ENCODE measurements at regions not wholly inside any gene's neighbourhood (a gene's known extent, or its start where the extent isn't known, plus 50 kb on each side); places are given as distances from the start of the nearest gene placed in this dataset.

- DNase-seq (ENCODE audit: low spot score), result no peak
Measured at GRCh38 chr1:17904290-17904689, 149.2 kb downstream of the ACTL8 start.

- DNase-seq (ENCODE audit: low spot score), result no peak
Measured at GRCh38 chr1:17907999-17908398, 152.9 kb downstream of the ACTL8 start.

DNA sequence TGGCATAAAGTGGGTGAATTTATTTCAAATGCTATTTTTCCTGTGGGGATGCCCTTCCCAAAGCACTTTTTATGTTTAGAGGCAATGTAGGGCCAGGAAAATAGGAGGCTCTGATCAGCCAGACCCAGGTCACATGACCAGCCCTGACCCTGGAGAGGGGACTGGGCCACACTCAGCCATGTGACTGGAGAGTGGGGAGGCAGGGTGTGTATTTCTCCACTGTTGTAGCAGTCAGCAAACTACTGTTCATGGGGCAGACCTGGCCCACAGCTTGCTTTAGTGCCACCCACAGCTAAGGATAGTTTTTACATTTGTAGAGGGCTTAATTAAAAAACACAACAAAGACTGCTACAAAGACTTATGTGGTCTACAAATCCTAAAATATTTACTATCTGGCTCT, 153.8 kb downstream of the ACTL8 start:
- DNase-seq (ENCODE audit: low spot score), result no peak

GRCh38 chr1:17909634-17910033, 154.5 kb downstream of the ACTL8 start:
- DNase-seq (ENCODE audit: low spot score), result no peak

DNA sequence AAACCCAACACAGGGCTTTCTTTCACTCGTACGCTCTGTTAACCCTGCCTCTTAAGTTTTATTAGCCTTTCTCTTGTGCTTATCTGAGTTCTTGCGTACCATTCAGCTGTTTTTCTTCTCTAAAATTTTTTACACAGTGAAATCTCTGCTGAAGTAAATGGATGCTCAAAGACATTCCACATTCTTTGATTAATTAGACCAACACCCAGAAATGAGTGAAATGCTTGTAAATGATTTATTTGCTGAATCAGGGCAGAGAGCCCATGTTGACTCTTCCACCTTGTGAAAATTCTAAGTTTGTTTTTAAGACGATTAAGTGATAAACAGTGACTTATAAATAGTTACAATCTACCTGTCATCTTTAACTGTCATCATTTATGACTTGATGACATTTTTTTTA, 156.7 kb downstream of the ACTL8 start:
- no peak for DNase-seq (ENCODE audit: low spot score)

DNA sequence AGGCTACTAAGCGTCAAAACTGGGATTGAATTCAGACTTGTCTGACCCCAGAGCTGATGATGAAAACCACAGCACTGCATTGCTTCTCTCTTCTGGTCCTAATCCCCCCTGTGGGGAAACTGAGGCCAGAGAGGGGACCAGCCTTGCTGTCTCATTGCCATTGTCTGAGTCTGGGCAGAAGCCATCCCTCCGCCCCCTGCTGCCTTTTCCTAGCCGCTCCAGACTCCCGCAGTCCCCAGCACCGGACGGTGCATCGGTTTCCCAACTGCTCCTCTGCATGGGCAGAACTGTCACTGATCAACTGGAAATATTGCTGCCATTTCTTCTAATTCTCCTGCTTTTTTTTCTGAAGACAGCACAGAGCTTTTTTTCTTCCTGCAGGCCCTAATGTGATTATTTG, 157.4 kb downstream of the ACTL8 start:
- DNase-seq (ENCODE audit: low spot score), result no peak

- no peak for DNase-seq (ENCODE audit: low spot score)
Measured at GRCh38 chr1:17913326-17914115, 158.4 kb downstream of the ACTL8 start.

DNA sequence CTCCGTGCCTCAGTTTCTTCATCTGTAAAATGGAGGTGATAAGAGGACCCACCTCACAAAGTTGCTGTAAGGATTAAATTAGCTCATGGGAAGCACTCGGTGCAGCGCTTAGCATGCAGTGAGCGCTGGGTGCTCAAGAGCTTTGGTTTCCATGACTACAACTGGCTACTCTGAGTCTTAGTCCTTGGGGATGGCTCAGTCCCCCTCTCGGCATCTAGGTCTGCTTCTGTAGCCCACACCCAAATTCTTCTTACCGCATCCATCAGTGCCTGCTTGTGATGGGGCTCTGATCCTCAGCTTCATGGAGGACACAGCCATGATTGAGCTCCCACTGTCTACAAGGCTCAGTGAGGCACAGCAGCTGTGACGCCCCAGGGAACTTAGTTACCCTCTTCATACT, 159.0 kb downstream of the ACTL8 start:
- DNase-seq (ENCODE audit: low spot score), result no peak

DNA sequence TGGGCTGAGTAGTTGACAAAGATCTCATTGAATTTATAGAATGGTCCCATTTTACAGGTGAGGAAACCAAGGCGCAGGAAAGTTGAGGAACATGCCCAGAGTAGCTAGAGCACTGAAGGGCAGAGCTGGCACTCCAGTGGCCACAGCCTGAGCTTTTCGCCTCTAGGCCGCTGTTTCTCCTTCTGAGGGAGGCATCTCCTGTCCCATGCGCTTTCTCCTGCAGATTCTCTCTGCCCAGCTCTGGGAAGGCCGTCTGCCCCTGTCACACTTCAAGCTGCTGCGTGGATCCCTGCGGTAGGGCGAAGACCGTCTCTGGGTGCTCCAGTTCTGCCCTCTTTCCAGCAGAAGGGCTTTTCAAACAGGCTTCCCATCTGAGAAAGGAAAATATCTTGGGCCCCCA, 159.9 kb downstream of the ACTL8 start:
- no peak for DNase-seq (ENCODE audit: low spot score)

DNA sequence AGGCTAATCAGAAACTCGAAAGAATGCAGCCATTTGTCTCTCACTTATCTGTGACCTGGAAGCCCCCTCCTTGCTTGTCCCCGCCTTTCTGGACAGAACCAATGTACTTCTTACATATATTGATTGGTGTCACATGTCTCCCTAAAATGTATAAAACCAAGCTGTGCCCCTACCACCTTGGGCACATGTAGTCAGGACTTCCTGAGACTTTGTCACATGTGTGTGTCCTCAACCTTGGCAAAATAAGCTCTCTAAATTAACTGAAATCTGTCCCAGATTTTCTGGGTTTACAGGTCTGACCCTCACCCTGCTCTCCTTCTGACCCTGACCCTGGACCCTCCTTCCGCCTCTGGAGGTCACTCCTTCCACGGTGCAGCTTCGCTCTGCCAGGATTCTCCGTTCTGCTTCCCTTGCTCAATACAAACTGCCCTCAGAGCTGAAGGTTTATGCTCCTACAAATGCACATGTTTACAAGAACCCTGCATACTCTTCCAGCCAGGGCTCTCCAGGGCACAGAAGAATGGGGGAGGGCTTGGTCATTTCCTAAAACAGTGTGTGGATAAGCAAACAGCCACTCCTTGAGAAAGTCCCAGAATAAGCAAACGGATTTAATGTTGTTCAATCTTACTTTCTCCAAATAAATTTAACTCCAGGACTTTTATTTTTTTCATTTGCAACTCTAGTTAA, 160.5 kb downstream of the ACTL8 start:
- no peak for DNase-seq (ENCODE audit: low spot score)

GRCh38 chr1:17916702-17917101, 161.6 kb downstream of the ACTL8 start:
- DNase-seq (ENCODE audit: low spot score), result no peak

DNA sequence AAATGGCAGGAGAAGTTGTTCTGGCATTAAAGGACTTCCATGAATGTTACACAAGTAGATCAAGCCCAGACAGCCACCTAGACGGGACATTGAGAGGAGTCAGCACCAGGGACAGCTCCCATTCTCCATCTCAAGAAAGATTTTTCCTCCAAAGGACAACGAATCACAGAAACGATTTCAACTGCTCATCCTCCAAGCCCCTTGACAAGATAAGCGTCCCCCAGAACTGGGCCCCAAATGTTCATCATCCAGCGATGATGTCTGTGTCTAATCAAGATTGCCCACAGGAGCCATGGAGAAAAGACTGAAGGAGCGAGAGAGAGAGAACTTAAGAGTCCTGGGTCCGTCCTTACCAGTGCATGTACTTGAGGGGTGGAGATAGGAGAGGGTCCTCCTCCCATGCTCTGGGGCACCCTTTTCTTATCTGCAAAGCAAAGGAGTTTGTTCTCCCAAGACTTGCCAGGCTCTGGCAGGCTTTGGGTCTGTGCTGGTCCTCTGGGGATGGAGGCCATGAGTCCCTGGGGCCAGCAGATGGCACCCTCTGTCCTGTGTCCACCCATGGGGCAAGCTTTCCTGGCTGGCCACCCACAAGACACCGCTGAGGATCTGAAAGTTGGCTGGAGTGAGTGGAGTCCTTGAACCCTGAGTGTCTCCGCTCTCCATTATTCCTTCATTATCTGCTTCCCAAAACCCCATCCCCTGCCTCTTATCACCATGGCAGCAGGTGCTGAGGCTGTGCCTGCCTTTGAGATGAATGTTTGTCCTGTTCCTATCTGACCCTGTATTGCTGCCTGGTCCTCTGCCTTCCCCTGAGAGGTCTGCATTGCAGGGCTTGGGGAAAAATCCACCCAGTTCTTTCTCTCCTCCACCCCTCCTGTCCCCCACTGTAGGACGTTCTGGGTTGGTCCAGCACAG, 164.6 kb downstream of the ACTL8 start:
- peak; percentile 45 for DNase-seq (ENCODE audit: low spot score)

DNA sequence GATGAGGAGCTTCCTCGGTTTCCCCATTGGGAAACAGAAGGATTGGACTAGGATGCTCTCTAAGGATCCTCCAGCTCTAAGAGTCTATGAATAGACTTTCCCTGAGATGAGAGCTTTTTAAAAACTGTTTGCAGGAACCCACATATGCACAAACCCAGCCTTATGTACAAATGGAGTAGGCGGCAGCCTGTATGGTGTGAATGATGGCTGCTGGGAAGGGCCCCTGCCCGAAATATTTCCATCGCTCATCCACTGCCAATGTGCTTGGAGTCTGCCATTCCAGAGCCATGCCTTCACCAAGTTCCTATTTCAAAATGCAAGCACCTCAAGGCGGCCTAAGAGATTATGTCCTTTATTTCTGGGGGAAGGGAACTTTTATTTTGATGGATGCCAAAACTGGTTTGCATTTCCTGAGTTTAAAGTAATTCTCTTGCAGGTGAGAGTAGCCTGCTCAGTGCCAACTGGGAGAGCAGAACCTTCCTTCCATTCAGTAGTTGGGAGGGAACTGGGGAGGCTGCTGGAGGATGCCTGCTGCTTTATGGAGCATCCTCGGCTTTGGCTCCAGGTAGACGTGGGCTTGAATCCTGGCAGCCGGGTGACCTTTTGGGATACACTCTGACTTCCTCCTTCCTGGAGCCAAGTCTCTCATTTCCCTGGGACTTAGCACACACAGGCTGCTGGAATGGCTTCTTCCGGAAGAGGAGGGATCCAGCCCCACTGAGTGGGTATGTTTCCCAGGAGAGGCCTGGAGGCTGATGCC, 165.9 kb downstream of the ACTL8 start:
- no peak for DNase-seq (ENCODE audit: low spot score)

- peak; percentile 58 for DNase-seq (ENCODE audit: low spot score)
Measured at GRCh38 chr1:17922833-17923232, 167.7 kb downstream of the ACTL8 start.

DNA sequence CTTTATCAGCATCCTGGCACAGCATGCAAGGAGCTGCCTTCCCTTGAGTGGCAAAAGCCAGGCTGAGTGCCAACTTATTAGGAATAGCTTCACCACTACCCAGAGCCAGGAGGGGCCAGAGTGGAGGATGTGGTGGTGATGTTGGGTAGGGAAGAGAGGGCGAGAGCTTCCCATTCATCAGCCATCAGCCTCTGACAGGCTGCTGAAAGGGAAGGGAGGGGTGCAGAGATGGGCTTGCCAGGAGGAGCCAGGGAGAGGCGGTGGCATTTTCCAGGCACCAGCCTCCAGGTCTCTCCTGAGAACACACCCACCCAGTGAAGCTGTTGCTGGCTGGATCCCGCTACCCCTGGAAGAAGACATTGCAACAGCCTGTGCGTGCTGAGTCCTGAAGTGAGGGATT, 168.5 kb downstream of the ACTL8 start:
- DNase-seq (ENCODE audit: low spot score), result no peak

GRCh38 chr1:17924578-17924977, 169.4 kb downstream of the ACTL8 start:
- DNase-seq (ENCODE audit: low spot score), result no peak

DNA sequence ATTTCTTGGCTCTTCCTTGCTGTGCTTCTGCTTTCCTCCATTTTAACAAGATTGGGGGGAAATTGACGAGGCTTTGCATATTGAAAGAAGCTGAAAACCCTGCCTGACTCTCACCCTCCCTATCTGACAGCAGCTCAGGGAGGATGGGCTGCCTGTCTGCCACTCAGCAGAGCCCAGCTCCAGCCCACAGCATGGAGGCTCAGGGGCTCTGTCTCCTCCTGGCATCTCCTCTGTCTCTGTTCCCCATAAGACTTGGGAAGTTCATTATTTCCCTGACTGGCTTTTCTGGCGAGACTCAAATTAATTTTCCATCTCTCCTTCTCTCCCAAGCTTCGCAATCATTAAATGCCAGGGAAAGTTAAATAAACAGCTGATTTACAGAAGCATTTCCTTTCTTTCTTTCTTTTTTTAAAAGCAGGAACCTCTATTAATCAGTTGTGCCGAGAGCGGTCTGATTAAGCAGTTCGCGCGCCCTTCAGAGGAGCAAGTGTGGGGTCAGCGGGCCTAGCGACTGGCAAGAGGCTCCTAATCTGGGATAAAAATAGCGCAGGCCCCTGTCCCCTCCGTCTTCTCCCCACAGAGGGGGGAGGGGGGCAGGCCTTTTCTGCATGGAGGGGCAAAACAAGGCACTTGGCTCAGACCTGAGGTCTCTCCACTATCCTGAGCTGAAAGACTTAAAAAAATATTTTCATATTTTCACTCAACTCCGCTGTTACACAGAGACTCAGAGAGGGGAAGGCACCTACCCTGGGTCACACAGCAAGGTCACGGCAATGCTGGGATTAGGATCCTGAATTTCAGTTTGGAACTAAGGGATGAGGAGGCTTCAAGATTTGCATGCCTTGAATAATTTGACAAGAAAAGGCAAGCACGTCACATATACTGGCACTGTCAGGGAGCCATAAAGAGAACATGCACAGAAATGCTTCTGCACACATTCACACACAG, 170.4 kb downstream of the ACTL8 start:
- DNase-seq (ENCODE audit: low spot score), result no peak

DNA sequence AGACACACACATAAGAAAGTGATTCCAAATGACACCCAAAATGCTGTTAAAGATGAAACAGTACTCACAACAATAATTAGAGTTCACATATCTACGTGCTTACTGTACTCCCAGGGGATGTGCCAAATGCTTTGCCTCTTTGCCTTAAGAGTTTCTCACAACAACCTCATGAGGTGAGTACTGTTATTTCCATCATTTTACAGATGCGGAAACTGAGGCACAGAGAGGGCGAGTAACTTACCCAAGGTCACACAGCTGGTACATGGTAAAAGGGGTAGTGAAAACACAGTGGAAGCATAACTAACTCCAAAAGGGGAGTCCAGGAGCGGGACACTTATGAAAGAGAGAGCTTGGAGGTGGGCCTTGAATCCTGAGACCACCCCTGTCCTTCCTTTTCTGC, 171.8 kb downstream of the ACTL8 start:
- DNase-seq (ENCODE audit: low spot score), result no peak

DNA sequence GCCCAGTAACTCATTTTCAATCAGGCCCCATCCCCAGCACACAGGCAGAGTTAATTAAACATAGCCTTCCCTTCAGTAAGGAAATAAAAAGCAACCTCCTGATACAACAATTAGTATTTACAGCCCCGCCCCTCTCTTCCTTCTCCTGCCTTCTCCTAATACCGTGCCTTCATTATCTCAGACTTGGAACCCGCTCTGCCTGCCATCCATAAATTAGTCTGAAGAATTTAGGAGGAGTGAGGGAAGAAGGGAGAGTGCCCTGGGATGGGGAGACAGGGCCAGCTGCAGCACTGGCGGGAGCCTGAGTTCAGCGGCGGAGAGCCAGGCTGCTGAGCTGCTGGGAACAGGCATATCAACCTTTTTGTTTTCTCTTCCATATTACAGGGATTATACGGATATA, 172.8 kb downstream of the ACTL8 start:
- no peak for DNase-seq (ENCODE audit: low spot score)

GRCh38 chr1:17929224-17929623, 174.1 kb downstream of the ACTL8 start:
- no peak for DNase-seq (ENCODE audit: low spot score)

DNA sequence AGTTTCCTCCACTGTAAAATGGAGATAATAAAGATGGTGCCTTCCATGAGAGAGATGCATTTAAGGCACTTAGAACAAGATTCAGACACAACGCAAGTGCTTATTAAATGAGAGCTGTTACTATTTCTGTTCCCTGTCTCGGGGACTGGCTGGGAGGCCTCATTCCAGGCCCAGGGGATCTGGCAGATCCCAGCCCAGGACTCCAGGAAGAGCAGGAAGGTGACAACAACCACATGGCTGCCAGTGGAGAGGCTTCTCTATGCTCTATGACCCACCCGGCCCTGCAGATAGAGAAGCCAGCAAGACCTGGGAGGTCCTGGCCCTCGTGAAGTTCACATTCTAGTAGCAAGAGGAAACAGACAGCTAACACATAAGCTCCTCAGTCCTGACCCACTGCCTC, 175.5 kb downstream of the ACTL8 start:
- no peak for DNase-seq (ENCODE audit: low spot score)

All from RKO (cell line).